GM23248 (cell line): ENCODE measurements at regions not wholly inside any gene's neighbourhood (a gene's known extent, or its start where the extent isn't known, plus 50 kb on each side); places are given as distances from the start of the nearest gene placed in this dataset.

Experiments used
- DNase-seq: peaks from one replicate; pipeline ENCODE4 v3.0.0-alpha.2; 2015
- H2AFZ ChIP-seq: fragments of 200-600 bp; sonication (generic); 2 replicates; pipeline ENCODE4 v1.6.1; 2016; ENCODE audit warnings: antibody characterized with exemption
- H3F3A ChIP-seq: fragments of 200-600 bp; sonication (generic); 2 replicates; pipeline ENCODE4 v1.6.1; 2016; ENCODE audit warnings: mild to moderate bottlenecking, antibody characterized with exemption, mixed run types; ENCODE audit not compliant: insufficient read depth
- H3K27ac ChIP-seq: fragments of 200-600 bp; sonication (generic); 2 replicates; pipeline ENCODE4 v1.5.1; 2016; ENCODE audit warnings: mild to moderate bottlenecking
- H3K27me3 ChIP-seq: fragments of 200-600 bp; sonication (generic); replicated peaks from 2 replicates; pipeline ENCODE4 v1.6.1; 2016; ENCODE audit warnings: mild to moderate bottlenecking; ENCODE audit not compliant: insufficient read depth
- H3K36me3 ChIP-seq: fragments of 200-600 bp; sonication (generic); 2 replicates; pipeline ENCODE4 v1.6.1; 2016; ENCODE audit warnings: low read depth, mild to moderate bottlenecking
- H3K4me1 ChIP-seq: fragments of 200-600 bp; sonication (generic); 2 replicates; pipeline ENCODE4 v1.6.1; 2016; ENCODE audit warnings: mild to moderate bottlenecking; ENCODE audit not compliant: insufficient read depth
- H3K4me2 ChIP-seq: fragments of 200-600 bp; sonication (generic); one replicate; pipeline ENCODE4 v1.6.1; 2016; ENCODE audit warnings: mild to moderate bottlenecking; ENCODE audit not compliant: unreplicated experiment
- H3K4me3 ChIP-seq: fragments of 200-600 bp; sonication (generic); 2 replicates; pipeline ENCODE4 v1.5.1; 2016; ENCODE audit warnings: mild to moderate bottlenecking
- H3K79me2 ChIP-seq: fragments of 200-600 bp; sonication (generic); 2 replicates; pipeline ENCODE4 v1.6.1; 2016; ENCODE audit warnings: mild to moderate bottlenecking; ENCODE audit not compliant: insufficient read depth
- H3K9ac ChIP-seq: fragments of 200-600 bp; sonication (generic); 2 replicates; pipeline ENCODE4 v1.6.1; 2016; ENCODE audit warnings: mild to moderate bottlenecking
- H3K9me2 ChIP-seq: fragments of 200-600 bp; sonication (generic); 2 replicates; pipeline ENCODE4 v1.6.1; 2016; ENCODE audit warnings: mixed run types, mild to moderate bottlenecking, moderate library complexity; ENCODE audit not compliant: insufficient read depth
- H3K9me3 ChIP-seq: fragments of 200-600 bp; sonication (generic); one replicate; pipeline ENCODE4 v1.6.1; 2017; ENCODE audit warnings: low read depth
- H4K20me1 ChIP-seq: fragments of 200-600 bp; sonication (generic); 2 replicates; pipeline ENCODE4 v1.6.0; 2016; ENCODE audit not compliant: insufficient read depth
- EZH2 ChIP-seq: fragments of 200-600 bp; sonication (generic); IDR thresholded peaks from 2 replicates; pipeline ENCODE4 v1.6.1; 2018; ENCODE audit warnings: antibody characterized with exemption, mild to moderate bottlenecking; ENCODE audit not compliant: insufficient read depth, poor library complexity, severe bottlenecking
- EZH2phosphoT487 ChIP-seq: fragments of 200-600 bp; sonication (generic); IDR thresholded peaks from 2 replicates; pipeline ENCODE4 v1.6.1; 2018; ENCODE audit warnings: antibody characterized with exemption, moderate library complexity, mild to moderate bottlenecking, low read depth; ENCODE audit not compliant: insufficient read depth
- WGBS, 2 experiments: methylation state at CpG; one replicate each; pipeline ENCODE4 v1.1.6; 2015 to 2017; ENCODE audit warnings: low lambda C conversion rate in 2 of 2, low coverage in 1 of 2; ENCODE audit errors: missing lambda C conversion rate in 2 of 2; 5-methylcytosine and 5-hydroxymethylcytosine counted together
- in situ Hi-C: fragments of 300-500 bp; cut with MboI; formaldehyde crosslinking; loops from 2 replicates; pipeline ENCODE4 v1.15.0; 2020

GRCh38 chr7:52481571-52481970 lies 553.9 kb upstream of the POM121L12 start:
- no peak overlapping the region for H3K9ac ChIP-seq
- TF ChIP-seq EZH2phosphoT487 (no peak), EZH2 (no peak)
- no peaks in the 10 kb centered on the region for H4K20me1 ChIP-seq
- H3K4me1 ChIP-seq = no peaks in the 10 kb centered on the region
- H2AFZ ChIP-seq = no peak overlapping the region
- no peaks in the 10 kb centered on the region for H3K36me3 ChIP-seq
- H3F3A ChIP-seq = no peaks in the 10 kb centered on the region
- H3K9me2 ChIP-seq = no peaks in the 10 kb centered on the region
- H3K27me3 ChIP-seq = no peaks in the 10 kb centered on the region
- no peaks in the 10 kb centered on the region for H3K9me3 ChIP-seq
- H3K4me3 ChIP-seq = no peak overlapping the region
- WGBS, 2 experiments = 0 to 2% methylated on average over 2 of the region's 2 CpGs
- H3K4me2 ChIP-seq = no peak overlapping the region
- in situ Hi-C loops = no loop called here
- no peak for DNase-seq
- H3K79me2 ChIP-seq = no peaks in the 10 kb centered on the region
- H3K27ac ChIP-seq = no peak overlapping the region

DNA sequence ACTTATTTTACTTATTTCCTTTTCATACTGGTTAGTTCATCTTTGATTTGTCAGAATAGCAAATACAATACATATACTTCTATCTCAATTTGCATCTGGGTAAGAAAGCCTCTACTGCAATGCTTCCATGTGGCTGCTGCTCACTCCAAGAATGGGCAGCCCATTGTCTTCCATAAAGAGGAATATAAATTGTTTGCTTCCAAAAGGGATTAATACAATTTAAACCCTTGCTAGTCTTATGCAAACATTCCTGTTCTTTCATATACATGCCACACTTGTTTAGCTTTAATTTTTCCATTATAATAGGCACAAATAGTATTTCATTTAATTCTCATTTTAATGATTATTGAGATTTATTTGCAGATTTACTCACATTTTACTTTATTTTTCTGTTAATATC lies 555.4 kb upstream of the POM121L12 start:
- Histone ChIP-seq H3K36me3 (no peaks in the 10 kb centered on the region), H3K9me2 (no peaks in the 10 kb centered on the region), H3K27me3 (no peaks in the 10 kb centered on the region), H3K9ac (no peak overlapping the region), H3K27ac (no peak overlapping the region), H3F3A (no peaks in the 10 kb centered on the region), H2AFZ (no peak overlapping the region), H3K4me1 (no peaks in the 10 kb centered on the region), H3K9me3 (no peaks in the 10 kb centered on the region), H3K4me3 (no peak overlapping the region), H4K20me1 (no peaks in the 10 kb centered on the region), H3K4me2 (no peak overlapping the region), H3K79me2 (no peaks in the 10 kb centered on the region)
- in situ Hi-C loops = no loop called here
- no peak for DNase-seq
- TF ChIP-seq EZH2phosphoT487 = no peak
- TF ChIP-seq EZH2 = no peak

DNA sequence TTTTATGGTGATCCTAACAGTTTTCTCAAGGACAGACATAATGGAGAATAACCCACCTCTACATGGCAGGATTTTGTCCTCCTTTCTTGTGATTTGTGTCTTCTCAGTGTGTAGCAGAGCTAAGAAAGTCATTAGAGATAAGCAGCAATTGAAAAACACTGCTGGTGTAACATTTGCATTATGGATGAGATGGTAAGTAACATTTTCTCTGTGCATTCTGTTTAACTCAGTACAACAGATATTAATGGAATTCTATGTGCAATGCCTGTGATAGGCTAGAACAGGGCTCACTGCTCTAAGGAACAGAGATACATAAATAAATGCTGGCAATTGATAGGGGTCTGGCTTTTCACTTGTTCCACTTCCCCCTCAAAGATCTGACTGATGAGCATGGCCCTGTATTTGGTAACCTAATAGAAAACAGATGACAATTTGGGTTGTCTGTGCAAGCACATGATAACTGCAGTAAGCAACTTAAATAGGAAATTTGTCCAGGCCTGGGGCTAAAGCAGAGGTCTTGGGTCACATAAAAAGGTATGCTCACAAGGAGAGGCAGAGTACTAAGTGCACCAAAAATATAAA lies 560.3 kb upstream of the POM121L12 start:
- Histone ChIP-seq H3K4me2 (no peak overlapping the region), H2AFZ (no peak overlapping the region), H4K20me1 (no peaks in the 10 kb centered on the region), H3K9me3 (no peaks in the 10 kb centered on the region), H3F3A (no peaks in the 10 kb centered on the region), H3K9me2 (no peaks in the 10 kb centered on the region), H3K27me3 (no peaks in the 10 kb centered on the region), H3K4me1 (no peaks in the 10 kb centered on the region), H3K79me2 (no peaks in the 10 kb centered on the region), H3K27ac (no peak overlapping the region), H3K4me3 (no peak overlapping the region), H3K36me3 (no peaks in the 10 kb centered on the region), H3K9ac (no peak overlapping the region)
- in situ Hi-C loops = no loop called here
- DNase-seq = no peak
- no peak for TF ChIP-seq EZH2phosphoT487
- no peak for TF ChIP-seq EZH2

GRCh38 chr7:52473756-52474155 lies 561.7 kb upstream of the POM121L12 start:
- no peaks in the 10 kb centered on the region for H3K9me3 ChIP-seq
- no peaks in the 10 kb centered on the region for H3K79me2 ChIP-seq
- H3K4me2 ChIP-seq = no peak overlapping the region
- no peak for DNase-seq
- TF ChIP-seq EZH2 (no peak), EZH2phosphoT487 (no peak)
- H3F3A ChIP-seq = no peaks in the 10 kb centered on the region
- no peak overlapping the region for H2AFZ ChIP-seq
- WGBS, 2 experiments = 0 to 5% methylated on average over 1 of the region's 1 CpG
- H3K9ac ChIP-seq = no peak overlapping the region
- no peaks in the 10 kb centered on the region for H3K4me1 ChIP-seq
- no peak overlapping the region for H3K27ac ChIP-seq
- no peaks in the 10 kb centered on the region for H3K27me3 ChIP-seq
- H3K9me2 ChIP-seq = no peaks in the 10 kb centered on the region
- H3K4me3 ChIP-seq = no peak overlapping the region
- in situ Hi-C loops = no loop called here
- no peaks in the 10 kb centered on the region for H3K36me3 ChIP-seq
- H4K20me1 ChIP-seq = no peaks in the 10 kb centered on the region

- in situ Hi-C loops = no loop called here
- Histone ChIP-seq H4K20me1 (no peaks in the 10 kb centered on the region), H3K79me2 (no peaks in the 10 kb centered on the region), H3K9me2 (no peaks in the 10 kb centered on the region), H3K27ac (no peak overlapping the region), H3K36me3 (no peaks in the 10 kb centered on the region), H3K4me3 (no peak overlapping the region), H3K4me2 (no peak overlapping the region), H2AFZ (no peak overlapping the region), H3K9me3 (no peaks in the 10 kb centered on the region), H3K9ac (no peak overlapping the region), H3K27me3 (no peaks in the 10 kb centered on the region), H3F3A (no peaks in the 10 kb centered on the region), H3K4me1 (no peaks in the 10 kb centered on the region)
- DNase-seq = no peak
- 10 to 12% methylated on average over 4 of the region's 4 CpGs for WGBS, 2 experiments
- TF ChIP-seq EZH2phosphoT487 = no peak
- TF ChIP-seq EZH2 = no peak
Measured at GRCh38 chr7:52472006-52472620, 563.3 kb upstream of the POM121L12 start.
